Fibroblast of peridontal ligament (primary cell): ENCODE measurements at regions not wholly inside any gene's neighbourhood (a gene's known extent, or its start where the extent isn't known, plus 50 kb on each side); places are given as distances from the start of the nearest gene placed in this dataset.
"Not testable (repeated sequence)": the region's sequence is repeated elsewhere in the genome, so short reads cannot be mapped to it uniquely, and the experiment has no call there.

Source experiments
- DNase-seq: peaks from one replicate; pipeline ENCODE4 v3.0.0-alpha.2; 2010; ENCODE audit errors: extremely low read depth

DNA sequence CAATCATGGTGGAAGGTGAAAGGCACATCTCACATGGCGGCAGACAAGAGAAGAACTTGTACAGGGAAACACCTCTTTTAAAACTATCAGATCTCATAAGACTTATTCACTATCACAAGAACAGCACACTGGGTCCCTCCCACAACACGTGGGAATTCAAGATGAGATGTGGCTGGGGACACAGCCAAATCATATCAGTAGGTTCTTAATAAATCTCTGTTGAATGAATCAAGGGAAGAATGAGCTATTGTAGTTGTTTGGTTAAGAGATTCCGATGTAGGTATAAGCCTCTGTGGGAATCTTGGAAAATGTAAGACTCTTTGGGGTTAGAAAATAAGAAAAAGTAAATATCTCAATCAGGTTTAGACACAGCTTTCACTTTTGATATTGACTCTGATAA lies 400.2 kb downstream of the KCNRG start:
- DNase-seq = no peak

DNA sequence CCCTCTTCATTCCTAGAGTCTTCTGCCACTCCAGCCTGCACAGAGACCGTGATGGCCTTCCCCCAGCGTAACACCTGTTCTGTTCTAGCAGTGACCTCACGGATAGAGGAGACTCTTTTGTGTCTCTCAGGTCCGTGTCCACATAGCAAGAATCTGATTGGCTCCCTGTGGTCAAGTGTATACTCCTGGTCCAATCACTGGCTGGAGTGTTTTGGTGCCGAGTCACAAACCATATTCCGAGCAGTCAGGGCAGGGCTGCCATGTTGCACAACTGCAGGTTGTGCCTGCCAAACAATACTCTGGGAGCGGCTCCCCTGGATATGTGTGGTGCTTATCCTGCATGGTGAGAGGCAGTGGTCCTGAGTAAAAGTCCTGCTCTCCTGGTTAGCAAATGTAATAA lies 402.4 kb downstream of the KCNRG start:
- DNase-seq = no peak

DNA sequence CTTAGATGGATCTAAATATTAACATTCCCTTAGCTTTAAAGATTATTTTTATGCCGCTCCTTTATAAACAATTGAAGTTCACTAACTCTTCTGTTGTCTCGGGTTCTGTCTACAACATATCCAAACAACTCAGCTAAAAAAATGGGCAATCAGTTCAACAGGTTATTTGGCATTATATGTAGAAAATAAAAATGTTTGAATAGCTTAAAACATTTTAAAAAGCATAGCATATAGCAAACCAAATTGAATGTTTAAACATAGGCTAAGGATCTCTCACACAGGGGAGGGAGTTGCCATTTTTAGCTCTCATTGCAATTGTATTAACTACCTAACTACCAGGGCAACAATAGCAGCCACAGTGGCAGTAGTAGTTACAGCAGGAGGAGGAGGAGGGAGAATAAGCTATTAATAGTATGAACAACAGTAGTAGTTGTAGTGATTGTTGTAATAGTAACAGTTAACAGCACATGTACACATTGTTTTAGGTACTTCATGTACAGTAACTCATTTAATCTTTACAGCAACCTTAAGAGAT lies 404.2 kb downstream of the KCNRG start:
- DNase-seq = no peak

DNA sequence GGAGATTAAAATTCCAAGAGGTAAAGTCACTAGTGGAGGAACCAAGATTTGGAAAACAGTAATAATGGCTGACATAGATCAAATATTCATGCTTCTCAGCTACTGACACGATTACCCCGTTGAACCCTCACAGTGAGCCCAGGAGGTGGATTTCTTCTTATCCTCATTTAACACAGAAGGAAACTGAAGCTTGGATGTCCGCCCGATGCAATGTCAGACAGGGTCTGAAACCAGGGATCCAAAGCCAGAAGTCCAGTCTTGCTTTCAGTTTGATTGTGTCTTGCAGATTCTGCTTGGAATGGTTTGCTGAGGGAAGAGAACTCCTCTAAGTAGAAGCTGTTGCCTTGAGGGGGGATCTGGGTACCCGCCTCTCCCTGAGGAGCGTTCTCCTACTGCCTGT lies 404.7 kb downstream of the KCNRG start:
- DNase-seq = no peak

DNA sequence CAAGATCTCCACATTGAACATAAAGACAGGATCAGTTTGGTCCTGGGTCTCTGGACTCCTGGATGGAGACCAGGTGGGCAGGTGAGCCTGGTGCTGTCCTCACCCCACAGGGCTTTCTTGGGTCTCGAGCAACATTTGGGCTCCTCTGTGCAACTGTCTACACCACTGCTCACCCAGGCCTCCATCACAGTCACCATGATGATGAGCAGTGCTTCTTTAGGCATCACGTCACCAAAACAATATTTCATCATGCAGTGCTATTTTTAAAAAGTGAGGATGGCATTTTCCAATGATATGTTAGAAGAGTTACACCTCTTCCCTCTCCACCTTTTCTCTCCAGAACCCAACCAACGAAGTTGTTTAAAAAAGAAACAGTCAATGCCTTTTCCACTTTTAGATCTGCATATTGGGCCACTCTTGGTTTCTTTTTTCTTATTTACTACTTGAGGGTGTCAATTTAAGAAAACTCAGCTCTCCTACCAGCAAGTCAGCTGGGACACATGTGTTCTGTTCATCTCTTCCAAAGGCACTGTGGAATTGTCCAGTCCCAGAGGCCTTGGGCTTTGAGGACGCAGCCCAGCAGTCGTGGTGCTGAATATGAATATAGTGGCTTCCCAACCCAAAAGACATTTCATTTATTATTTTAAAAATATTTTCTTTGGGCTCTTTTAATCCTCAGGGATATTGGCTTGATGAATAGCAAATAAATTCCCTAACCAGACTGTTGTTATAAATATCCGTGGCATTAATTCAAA lies 405.7 kb downstream of the KCNRG start:
- DNase-seq = no peak

DNA sequence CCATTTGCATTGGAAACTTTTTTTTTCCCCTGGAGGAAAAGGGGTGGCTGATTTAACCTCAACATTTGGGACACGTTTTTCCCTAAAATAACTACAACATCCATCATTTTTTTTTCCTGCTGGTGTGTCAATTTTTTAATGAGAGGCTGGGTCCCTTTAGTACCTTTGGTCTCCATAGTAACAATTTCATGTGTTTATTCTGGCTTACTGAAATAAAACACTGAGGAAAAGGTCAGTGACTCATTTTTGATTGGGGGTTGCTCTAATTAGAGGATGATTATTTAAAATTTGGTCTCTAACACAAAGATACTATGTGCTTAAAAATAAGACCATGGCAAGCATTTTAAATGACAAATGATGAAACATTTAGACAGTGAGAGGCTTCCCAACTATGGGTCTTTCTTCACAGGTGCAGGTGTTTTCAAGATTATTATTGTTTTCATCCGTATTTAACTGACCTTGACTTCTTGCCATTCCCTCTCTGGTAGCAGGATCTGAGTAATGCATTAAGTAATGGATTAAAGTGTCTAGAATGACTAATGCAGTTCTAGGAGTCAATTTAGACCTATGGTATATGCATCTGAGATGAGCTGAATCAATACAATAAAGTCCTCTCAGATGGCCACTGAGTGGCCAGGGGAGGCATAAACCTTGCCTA lies 406.4 kb downstream of the KCNRG start:
- peak; percentile 51 for DNase-seq

DNA sequence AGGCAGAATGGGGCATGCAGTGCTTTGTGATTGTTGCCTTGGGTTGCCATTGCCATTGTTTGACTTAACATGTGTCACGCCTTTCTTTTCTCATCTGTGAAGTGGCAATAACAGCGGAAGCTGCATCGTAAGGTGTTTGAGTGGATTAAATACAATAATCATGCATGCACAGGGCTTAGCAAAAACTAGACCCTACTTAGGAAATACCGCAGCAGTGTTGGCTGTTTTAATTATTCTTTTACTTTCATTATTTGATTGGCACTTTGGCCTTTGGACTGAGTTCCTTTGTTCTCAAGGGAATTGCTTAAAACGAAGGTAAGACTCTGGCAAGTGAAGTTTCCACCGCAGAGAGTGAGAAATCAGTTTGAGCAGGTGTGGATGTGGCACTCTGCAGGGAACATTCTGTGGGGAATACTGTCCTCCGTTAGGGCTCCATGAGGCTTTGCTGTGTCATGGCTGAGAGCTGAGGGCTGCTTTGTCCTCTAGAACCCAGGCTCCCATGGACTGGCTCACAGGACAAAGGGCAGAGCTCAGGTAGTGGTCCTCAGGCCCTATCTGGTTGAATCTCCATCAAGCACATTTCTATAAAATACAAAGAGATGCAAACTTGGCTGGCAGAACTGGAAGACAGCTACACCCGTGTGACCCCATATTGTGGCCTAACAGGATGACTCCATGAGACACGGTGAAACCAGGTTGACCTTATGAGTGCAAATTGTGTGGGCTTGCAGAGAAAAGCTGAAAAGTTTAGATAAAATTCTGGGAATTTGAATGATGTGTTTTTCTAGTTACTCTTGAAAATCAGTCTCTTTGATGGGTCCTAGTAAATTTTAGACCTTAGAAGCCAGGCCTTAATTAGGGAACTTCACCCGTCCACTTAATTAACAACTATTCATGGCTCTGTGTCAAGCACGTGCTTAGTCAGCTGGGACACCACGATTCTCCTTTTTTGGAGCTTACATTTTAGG lies 407.2 kb downstream of the KCNRG start:
- DNase-seq = no peak

DNA sequence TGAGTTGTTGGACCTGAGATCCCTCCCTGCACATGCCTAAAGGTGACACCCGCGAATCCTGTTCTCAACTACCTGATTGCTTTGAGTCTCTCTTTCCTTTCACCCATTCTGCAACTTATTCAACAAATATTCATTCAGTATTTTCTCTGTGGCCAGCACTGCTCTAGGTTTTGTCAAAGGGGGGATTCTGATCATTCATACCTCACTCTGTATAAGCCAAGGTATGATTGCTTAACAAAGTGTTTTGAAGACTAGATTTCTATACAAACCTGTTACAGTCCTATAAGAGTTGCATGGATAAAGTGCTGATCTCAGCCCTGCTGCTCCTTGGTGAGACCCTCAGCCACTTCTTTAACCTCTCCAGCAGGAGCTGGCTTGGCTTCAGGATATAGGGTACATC lies 409.7 kb downstream of the KCNRG start:
- DNase-seq = no peak

DNA sequence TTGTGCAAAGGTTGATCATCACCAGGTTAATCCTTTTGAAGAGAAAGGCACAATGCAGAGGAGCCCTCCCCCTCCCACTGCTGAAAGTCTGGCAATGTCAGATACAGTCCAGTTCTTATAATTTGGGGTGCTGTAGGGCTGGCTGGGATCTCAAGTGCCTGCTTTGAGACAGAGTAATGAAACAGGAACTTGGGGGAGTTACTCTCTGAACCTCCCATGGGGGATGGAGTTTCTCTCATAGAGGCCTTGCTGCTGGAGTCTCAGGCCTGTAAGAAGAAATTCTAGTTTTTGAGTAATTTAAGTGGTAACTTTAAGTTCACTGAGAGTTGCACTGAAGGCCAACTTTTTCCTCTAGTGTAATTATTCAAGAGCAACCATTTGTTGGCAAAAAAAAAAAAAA lies 410.5 kb downstream of the KCNRG start:
- DNase-seq = no peak

DNA sequence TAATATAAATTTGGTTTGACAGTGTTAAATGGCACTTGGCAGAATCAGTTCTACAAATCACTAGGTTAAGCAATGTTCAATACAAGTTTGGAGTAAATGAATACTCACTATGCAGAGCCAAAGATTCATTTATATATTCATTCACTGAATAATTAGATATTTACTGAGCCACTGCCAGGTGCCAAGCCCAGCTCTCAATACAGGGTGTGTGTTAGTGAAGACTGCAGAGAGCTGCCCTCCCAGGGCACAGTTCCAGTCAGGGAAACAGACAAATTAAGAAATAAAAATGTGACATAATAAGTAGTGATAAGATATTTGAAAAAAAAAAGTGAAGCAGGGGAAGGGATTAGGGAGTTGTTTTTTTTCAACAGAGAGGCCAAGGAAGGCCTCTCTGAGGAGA lies 411.7 kb downstream of the KCNRG start:
- no peak for DNase-seq

DNA sequence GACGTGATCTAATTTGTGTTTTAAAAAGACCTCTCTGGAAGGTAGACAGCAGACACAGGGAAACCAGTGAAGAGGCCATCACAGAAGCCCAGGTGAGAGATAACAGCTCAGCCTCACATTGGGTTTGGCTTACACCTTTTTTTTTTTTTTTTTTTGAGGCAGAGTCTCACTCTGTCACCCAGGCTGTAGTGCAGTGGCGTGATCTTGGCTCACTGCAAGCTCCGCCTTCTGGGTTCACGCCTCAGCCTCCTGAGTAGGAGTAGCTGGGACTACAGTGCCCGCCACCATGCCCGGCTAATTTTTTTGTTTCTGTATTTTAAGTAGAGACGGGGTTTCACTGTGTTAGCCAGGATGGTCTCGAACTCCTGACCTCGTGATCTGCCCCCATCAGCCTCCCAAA lies 412.3 kb downstream of the KCNRG start:
- DNase-seq = not testable (repeated sequence)

DNA sequence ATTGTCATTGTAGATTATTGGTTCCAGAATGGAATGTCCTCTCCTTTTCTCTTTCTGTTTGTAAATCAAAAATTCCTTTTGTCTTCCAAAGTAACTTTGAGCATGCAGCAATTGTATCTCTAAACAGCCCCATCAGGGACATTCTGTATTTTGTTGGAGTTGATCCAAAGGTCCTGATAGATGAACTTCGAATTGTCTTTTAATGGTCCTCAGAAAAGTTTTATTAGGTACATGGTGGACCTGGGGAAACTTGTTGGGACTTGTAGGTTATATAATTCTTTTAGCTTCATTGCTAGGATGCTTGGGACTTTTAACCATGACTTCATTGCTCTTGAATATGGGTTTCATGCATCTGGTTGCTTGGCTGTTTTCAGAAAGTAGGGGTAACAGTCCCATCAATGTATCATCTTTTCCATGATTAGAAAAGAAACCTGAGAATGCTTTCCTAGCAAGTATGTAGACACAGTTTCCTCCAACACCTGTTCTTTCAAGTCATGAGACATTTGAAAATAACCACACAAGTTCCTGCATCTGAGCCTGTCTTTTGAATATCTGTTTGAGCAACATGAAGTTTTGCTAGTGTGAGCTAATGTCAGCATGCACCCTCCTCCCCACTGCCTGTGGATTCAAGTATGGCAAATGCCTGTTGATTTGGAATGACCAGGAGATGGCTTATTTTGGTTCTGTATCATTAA lies 413.1 kb downstream of the KCNRG start:
- no peak for DNase-seq

DNA sequence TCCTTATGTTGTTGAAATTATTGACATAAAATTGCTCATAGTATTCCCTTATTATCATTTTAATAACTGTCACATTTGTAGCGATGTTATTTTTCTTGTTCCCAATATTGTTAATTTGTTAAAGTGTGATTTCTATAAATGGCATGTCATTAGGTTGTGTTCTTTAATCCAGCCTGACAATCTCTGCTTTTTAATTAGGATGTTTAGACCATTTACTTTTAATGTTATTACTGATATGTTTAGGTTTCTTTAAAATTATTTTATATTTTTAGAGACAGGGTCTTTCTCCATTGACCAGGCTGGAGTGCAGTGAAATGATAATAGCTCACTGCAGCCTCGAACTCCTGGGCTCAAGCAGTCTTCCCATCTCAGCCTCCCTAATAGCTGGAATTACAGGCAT lies 408.5 kb downstream of the DLEU7 start:
- no peak for DNase-seq

DNA sequence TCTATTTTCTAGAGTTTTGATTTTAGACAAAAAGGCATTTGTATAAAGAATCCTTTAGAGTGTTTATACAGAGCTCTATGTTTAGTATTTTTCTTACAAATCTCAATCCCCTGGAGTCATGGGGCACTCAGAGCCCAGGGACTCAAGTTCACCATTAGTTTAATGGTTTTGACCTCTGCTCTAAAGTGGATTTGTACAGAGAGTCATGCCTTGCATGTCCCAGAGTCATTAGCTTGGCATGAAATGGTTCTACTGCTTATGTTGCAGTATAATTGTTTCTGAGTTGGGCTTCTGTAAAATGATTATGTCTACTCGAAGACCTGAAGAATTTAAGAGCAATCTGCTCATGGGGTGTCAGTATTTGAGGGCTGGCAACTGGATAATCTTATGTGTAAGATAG lies 406.2 kb downstream of the DLEU7 start:
- peak; percentile 86 for DNase-seq

DNA sequence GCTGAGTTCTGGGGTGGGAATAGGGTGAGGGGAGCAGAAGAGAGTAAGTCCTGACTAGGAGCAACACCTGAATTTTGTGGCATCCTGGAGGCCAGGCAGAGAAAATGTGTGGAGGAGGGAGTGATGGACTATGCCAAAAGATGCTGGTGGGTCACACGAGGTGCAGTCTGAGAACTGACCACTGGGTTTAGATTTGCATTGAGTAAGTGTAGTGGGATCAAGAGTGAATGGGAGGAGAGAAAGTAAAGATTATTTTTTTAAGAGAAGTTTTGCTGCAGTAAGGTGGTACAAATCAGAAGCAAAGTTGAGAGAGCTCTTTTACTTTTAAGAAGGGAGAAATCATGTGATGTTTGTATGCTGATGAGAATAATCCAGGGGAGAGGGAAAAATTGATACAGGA lies 405.1 kb downstream of the DLEU7 start:
- no peak for DNase-seq

DNA sequence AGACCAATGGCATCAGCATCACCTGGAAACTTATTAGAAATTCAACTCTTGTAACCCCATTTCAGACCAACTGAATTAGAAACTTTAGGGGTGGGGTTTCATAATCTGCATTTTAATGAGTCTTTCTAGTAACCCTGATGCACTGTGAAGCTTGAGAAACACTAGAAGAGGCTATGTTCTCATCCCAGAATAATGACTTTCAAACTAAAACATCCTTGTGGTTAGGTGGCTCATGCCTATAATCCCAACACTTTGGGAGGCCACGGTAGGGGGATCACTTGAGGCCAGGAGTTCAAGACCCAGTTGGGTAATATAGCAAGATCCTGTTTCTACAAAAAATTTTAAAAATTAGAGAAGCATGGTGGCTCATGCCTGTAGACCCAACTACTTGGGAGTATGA lies 402.4 kb downstream of the DLEU7 start:
- DNase-seq = peak; percentile 65

DNA sequence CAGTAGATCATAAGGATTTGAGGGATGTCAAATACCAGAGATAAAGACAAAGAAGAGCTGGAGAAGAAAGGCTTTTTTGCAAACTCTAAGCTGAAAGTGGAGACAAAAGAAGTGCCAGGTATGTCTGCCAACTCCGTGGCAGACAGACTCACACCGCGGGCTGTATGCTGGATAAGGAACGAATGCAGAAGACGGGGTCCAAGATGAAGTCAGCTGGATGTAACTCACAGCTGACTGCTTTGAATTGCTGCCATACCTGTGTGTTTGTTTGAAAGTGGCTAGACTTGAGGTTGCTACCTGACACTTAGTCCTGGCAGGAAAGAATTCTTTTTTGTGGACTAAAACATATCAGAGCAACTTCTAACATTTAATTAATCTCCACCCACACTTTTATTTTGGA lies 398.8 kb downstream of the DLEU7 start:
- DNase-seq = no peak

DNA sequence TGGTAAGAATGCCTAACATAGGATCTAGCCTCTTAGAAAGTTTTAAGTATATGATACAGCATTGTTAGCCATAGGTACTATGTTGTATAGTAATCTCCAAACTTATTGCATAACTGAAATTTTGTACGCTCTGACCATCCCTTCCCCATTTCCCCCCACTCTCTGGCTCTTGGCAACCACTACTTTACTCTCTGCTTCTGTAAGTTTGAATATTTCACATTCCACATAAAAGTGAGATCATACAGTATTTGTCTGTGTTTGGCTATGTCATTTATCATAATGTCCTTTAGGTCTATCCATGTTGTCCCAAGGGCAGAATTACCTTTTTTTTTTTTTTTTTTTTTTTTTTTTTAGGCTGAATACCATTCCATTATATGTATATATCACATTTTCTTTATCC lies 396.9 kb downstream of the DLEU7 start:
- no peak for DNase-seq

DNA sequence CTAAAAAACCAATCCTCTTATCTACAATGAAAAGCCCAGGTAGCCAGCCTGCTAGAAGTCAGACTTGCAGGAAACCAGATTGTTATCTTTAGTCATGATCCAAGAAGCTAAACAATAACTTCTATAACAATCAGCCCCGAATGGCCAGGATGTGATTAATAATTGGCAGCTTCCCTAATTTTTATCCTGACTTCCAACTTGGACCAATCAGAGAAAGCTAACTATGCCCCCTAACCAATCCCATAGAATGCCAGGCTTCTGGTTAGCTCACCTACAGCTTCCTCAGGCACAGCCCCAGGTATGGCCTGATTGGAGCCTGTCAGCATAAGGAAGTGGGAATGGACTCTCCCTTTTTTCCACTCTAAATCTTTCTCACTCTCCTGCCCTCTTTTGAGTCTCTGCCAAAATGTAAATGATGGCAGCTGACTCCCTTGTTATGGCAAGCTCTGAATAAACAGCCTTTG lies 394.9 kb downstream of the DLEU7 start:
- peak; percentile 20 for DNase-seq

DNA sequence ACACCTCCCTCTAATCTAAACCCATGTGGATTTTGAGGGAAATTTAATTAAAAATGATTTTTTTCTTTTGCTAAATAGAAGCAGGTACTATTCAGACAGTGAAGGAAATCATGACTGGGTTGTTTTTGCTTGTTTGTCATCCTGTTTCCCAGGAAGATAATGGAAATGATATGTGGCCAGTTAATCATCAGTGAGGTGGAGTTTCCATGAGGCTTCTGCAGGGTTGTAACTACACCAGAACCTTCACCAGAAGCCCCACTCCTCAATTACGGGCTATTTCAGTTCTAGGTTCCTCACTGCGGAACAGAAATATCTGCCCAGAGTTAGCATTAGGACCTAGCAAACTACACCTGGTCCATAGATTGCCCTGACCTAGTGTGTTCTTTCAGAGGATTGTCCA lies 394.0 kb downstream of the DLEU7 start:
- DNase-seq = no peak

DNA sequence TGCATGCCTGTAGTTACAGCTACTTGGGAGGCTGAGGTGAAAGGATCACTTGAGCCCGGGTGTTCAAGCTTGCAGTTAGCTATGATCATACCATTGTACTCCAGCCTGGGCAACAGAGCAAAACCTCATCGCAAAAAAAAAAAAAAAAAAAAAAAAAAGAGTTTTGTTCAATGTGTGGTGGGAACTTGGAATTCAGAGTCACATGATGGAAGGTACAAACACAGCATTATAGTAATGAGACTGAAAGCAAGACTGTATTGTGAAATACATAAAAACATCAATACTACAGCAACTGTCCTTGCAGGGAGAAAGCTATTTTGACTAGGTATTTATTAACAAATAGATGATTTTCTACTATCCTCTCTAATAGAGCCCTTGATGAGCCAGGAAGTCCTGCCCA lies 393.2 kb downstream of the DLEU7 start:
- DNase-seq = no peak

DNA sequence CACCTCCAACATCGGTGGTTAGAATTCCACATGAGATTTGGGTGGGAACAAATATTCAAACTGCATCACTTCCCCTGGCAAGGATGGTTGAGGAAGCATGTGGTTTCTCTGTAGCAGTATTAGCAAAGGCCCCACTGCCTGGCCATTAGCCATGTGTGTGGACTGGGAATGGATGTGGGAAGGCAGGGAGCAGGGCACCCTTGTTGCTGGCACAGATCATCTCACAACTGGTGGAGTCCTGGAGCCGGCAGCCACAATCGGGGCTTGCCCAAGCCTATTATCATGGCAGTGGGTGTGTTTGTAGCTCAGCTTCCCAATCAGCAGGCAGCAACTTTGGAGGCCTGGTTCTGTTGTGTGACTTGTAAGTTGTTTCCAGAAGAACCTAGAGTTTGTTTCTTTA lies 391.9 kb downstream of the DLEU7 start:
- no peak for DNase-seq
